DND-41 (cell line): ENCODE measurements at regions not wholly inside any gene's neighbourhood (a gene's known extent, or its start where the extent isn't known, plus 50 kb on each side); places are given as distances from the start of the nearest gene placed in this dataset.
"Not testable (repeated sequence)": the region's sequence is repeated elsewhere in the genome, so short reads cannot be mapped to it uniquely, and the experiment has no call there.

ENCODE experiments used
- CTCF ChIP-seq: IDR thresholded peaks from 2 replicates; pipeline ENCODE4 v1.5.1; 2012; ENCODE audit warnings: borderline replicate concordance, low read length, moderate library complexity, mild to moderate bottlenecking; ENCODE audit not compliant: poor library complexity, severe bottlenecking; ENCODE audit errors: extremely low read depth
- EZH2 ChIP-seq: IDR thresholded peaks from 3 replicates; pipeline ENCODE4 v1.6.1; 2012; ENCODE audit warnings: borderline replicate concordance, low read depth, mild to moderate bottlenecking, moderate library complexity, low read length, inconsistent platforms; ENCODE audit not compliant: severe bottlenecking

- not testable (repeated sequence) for TF ChIP-seq CTCF, EZH2
These were observed 87.4 kb upstream of the HSFY1 start for GRCh38 chrY:18459136-18459535.
